ENCODE measurements at regions not wholly inside any gene's neighbourhood (a gene's known extent, or its start where the extent isn't known, plus 50 kb on each side); places are given as distances from the start of the nearest gene placed in this dataset.
A peak's percentile ranks its signal among the peaks of the same experiment; 100 is the strongest.
"Not testable (repeated sequence)": the region's sequence is repeated elsewhere in the genome, so short reads cannot be mapped to it uniquely, and the experiment has no call there.

- no peak for DNase-seq
Measured at GRCh38 chrX:13419918-13420317, 100.1 kb upstream of the ATXN3L start.

GRCh38 chrX:13419276-13419675 lies 99.4 kb upstream of the ATXN3L start:
- DNase-seq = no peak

- peak; percentile 26 for DNase-seq
Measured at GRCh38 chrX:13418126-13419097, 98.6 kb upstream of the ATXN3L start.

- DNase-seq = no peak
Measured at GRCh38 chrX:13415509-13415908, 95.7 kb upstream of the ATXN3L start.

GRCh38 chrX:13414006-13414647 lies 94.3 kb upstream of the ATXN3L start:
- no peak for DNase-seq

GRCh38 chrX:13412208-13412600 lies 92.4 kb upstream of the ATXN3L start:
- no peak for DNase-seq

- no peak for DNase-seq
Measured at GRCh38 chrX:13411496-13412207, 91.8 kb upstream of the ATXN3L start.

- not testable (repeated sequence) for DNase-seq
Measured at GRCh38 chrX:13408599-13408998, 88.7 kb upstream of the ATXN3L start.

GRCh38 chrX:13404777-13405176 lies 84.9 kb upstream of the ATXN3L start:
- not testable (repeated sequence) for DNase-seq

GRCh38 chrX:13404364-13404763 lies 84.5 kb upstream of the ATXN3L start:
- DNase-seq = no peak

- DNase-seq = no peak
Measured at GRCh38 chrX:13401724-13402123, 81.9 kb upstream of the ATXN3L start.

- DNase-seq = no peak
Measured at GRCh38 chrX:13398839-13399238, 79.0 kb upstream of the ATXN3L start.

GRCh38 chrX:13397878-13398818 lies 78.3 kb upstream of the ATXN3L start:
- peak; percentile 61 for DNase-seq

- DNase-seq = no peak
Measured at GRCh38 chrX:13396924-13397323, 77.1 kb upstream of the ATXN3L start.

- DNase-seq = no peak
Measured at GRCh38 chrX:13389501-13389900, 69.6 kb upstream of the ATXN3L start.

- peak; percentile 61 for DNase-seq
Measured at GRCh38 chrX:13387666-13388494, 68.0 kb upstream of the ATXN3L start.

GRCh38 chrX:13386636-13387035 lies 66.8 kb upstream of the ATXN3L start:
- peak; percentile 50 for DNase-seq

GRCh38 chrX:13386092-13386491 lies 66.2 kb upstream of the ATXN3L start:
- DNase-seq = no peak

GRCh38 chrX:13383907-13384306 lies 64.1 kb upstream of the ATXN3L start:
- no peak for DNase-seq

- no peak for DNase-seq
Measured at GRCh38 chrX:13381514-13381913, 61.7 kb upstream of the ATXN3L start.

- DNase-seq = no peak
Measured at GRCh38 chrX:13380211-13380610, 60.4 kb upstream of the ATXN3L start.

All from eye (tissue), 1 donor.